ENCODE measurements at regions not wholly inside any gene's neighbourhood (a gene's known extent, or its start where the extent isn't known, plus 50 kb on each side); places are given as distances from the start of the nearest gene placed in this dataset.

GRCh38 chr1:116288201-116288598 lies 84.8 kb upstream of the ATP1A1 start:
- Histone ChIP-seq H3K27ac (no peak overlapping the region), H3K4me3 (no peak overlapping the region), H3K27me3 (no peaks in the 10 kb centered on the region), H3K4me1 (no peaks in the 10 kb centered on the region), H3K9me3 (no peaks in the 10 kb centered on the region), H3K36me3 (no peaks in the 10 kb centered on the region)
- no peak for TF ChIP-seq POLR2A (IDR thresholded peaks at IDR 0.05)
- no peak for TF ChIP-seq EP300 (IDR thresholded peaks at IDR 0.05; ENCODE audit: low read depth)
- no peak for TF ChIP-seq CTCF (IDR thresholded peaks at IDR 0.05)
- TF ChIP-seq POLR2AphosphoS5 (IDR thresholded peaks at IDR 0.05) = no peak
- no peak for DNase-seq
- intact Hi-C loops (cut with DNase I; ENCODE audit: low total_unique reads) (no loop called here), in situ Hi-C loops (cut with MboI; ENCODE audit: low pct_ligation_motif_present in 1 of 4, low pct_unique_long_range_greater_than_20kb in 1 of 4, low sequenced_read_pairs in 3 of 4) (no loop called here)
- 56 to 63% methylated on average over 2 of the region's 2 CpGs for WGBS, 2 donors (ENCODE audit: low coverage in 1 of 2)

- intact Hi-C loops (cut with DNase I; ENCODE audit: low total_unique reads) = no loop called here
- no peaks in the 10 kb centered on the region for H3K4me1 ChIP-seq
- no peak for DNase-seq
- no peaks in the 10 kb centered on the region for H3K36me3 ChIP-seq
- 79 to 91% methylated on average over 2 of the region's 2 CpGs for WGBS, 2 donors (ENCODE audit: low coverage in 1 of 2)
- no peaks in the 10 kb centered on the region for H3K9me3 ChIP-seq
- in situ Hi-C loops (cut with MboI; ENCODE audit: low pct_ligation_motif_present in 1 of 4, low pct_unique_long_range_greater_than_20kb in 1 of 4, low sequenced_read_pairs in 3 of 4) = no loop called here
- no peak overlapping the region for H3K27ac ChIP-seq
- H3K27me3 ChIP-seq = no peaks in the 10 kb centered on the region
- TF ChIP-seq CTCF (IDR thresholded peaks at IDR 0.05) = no peak
- TF ChIP-seq POLR2AphosphoS5 (IDR thresholded peaks at IDR 0.05) = no peak
- TF ChIP-seq EP300 (IDR thresholded peaks at IDR 0.05; ENCODE audit: low read depth) = no peak
- no peak for TF ChIP-seq POLR2A (IDR thresholded peaks at IDR 0.05)
- H3K4me3 ChIP-seq = no peak overlapping the region
Observed at GRCh38 chr1:116289193-116289592, 83.9 kb upstream of the ATP1A1 start.

GRCh38 chr1:116290085-116290705 lies 82.8 kb upstream of the ATP1A1 start:
- Histone ChIP-seq H3K36me3 (no peaks in the 10 kb centered on the region), H3K4me3 (no peak overlapping the region), H3K9me3 (no peaks in the 10 kb centered on the region), H3K4me1 (no peaks in the 10 kb centered on the region), H3K27ac (no peak overlapping the region), H3K27me3 (no peaks in the 10 kb centered on the region)
- intact Hi-C loops (cut with DNase I; ENCODE audit: low total_unique reads) (no loop called here), in situ Hi-C loops (cut with MboI; ENCODE audit: low pct_ligation_motif_present in 1 of 4, low pct_unique_long_range_greater_than_20kb in 1 of 4, low sequenced_read_pairs in 3 of 4) (no loop called here)
- TF ChIP-seq EP300 (IDR thresholded peaks at IDR 0.05; ENCODE audit: low read depth) (no peak), POLR2AphosphoS5 (IDR thresholded peaks at IDR 0.05) (no peak), CTCF (IDR thresholded peaks at IDR 0.05) (no peak)
- 68 to 90% methylated on average over 3 of the region's 3 CpGs for WGBS, 2 donors (ENCODE audit: low coverage in 1 of 2)
- no peak for DNase-seq

GRCh38 chr1:116291024-116291423 lies 82.0 kb upstream of the ATP1A1 start:
- Histone ChIP-seq H3K9me3 (no peaks in the 10 kb centered on the region), H3K27ac (no peak overlapping the region), H3K4me3 (no peak overlapping the region), H3K36me3 (no peaks in the 10 kb centered on the region), H3K4me1 (no peaks in the 10 kb centered on the region), H3K27me3 (no peaks in the 10 kb centered on the region)
- no peak for TF ChIP-seq POLR2A (IDR thresholded peaks at IDR 0.05)
- no peak for TF ChIP-seq EP300 (IDR thresholded peaks at IDR 0.05; ENCODE audit: low read depth)
- no peak for TF ChIP-seq CTCF (IDR thresholded peaks at IDR 0.05)
- TF ChIP-seq POLR2AphosphoS5 (IDR thresholded peaks at IDR 0.05) = no peak
- DNase-seq = no peak
- in situ Hi-C loops (cut with MboI; ENCODE audit: low pct_ligation_motif_present in 1 of 4, low pct_unique_long_range_greater_than_20kb in 1 of 4, low sequenced_read_pairs in 3 of 4) = no loop called here
- intact Hi-C loops (cut with DNase I; ENCODE audit: low total_unique reads) = no loop called here
- WGBS, 2 donors (ENCODE audit: low coverage in 1 of 2) = 86 to 100% methylated on average over 1 to 2 of the region's 2 CpGs

Data from transverse colon (tissue), 4 donors.